ENCODE measurements at regions not wholly inside any gene's neighbourhood (a gene's known extent, or its start where the extent isn't known, plus 50 kb on each side); places are given as distances from the start of the nearest gene placed in this dataset.
A peak's percentile ranks its signal among the peaks of the same experiment; 100 is the strongest.
"Not testable (repeated sequence)": the region's sequence is repeated elsewhere in the genome, so short reads cannot be mapped to it uniquely, and the experiment has no call there.

DNA sequence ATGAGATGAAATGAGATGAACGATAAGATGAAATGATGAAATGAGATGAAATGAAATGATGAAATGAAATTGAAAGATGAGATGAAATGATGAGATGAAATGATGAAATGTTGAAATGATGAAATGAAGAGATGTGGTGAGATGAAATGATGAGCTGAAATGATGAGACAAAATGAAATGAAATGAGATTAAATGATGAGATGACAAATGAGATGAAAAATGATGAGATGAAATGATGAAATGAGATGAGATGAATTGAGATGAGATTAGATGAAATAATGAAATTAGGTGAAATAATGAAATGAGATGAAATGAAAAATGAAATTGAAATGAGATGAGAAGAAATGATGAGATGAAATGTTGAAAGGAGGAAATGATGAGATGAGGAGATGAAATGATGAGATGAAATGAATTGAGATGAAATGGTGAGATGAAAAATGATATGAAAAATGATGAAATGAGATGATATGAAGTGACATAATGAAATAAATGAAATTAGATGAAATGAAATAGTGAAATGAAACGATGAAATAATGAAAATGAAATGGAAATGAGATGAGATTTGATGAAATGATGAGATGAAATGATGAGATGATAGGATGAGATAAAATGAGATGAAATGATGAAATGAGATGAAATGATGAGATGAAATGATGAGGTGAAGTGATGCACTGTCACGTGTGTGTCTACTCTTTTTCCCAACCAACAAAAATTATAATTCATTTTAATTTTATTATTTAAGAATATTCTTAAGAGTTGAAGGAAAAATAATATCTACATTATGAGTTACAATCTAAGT lies 58.0 kb downstream of the CCT8L2 start:
- H3K27me3 ChIP-seq; H3K4me3 ChIP-seq; ATAC-seq (ENCODE audit: low FRiP score in 2 of 2); H3K9me3 ChIP-seq; H3K36me3 ChIP-seq; DNase-seq; H3K4me1 ChIP-seq; H3K27ac ChIP-seq: not testable (repeated sequence)
- WGBS, 2 donors, result 29 to 41% methylated on average over 3 of the region's 3 CpGs

DNA sequence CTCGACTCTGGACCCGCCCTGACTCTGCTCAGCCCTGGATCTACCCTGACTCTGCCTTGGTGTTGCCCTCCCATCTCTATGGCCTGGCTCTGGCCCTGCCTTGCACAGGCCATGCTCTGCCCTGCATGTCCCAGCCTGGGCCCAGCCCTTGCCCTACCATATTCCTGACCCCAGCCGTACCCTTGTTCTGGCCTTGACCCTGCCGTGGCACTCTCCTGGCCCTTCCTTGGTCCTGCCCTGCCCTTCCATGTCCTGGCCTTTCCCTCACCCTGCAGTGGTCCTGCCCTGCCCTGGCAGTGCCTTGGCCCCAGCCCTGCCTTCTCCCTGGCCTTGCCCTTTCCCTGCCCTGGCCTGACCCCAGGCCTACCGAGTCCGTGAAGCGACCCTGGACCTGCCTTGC lies 60.9 kb downstream of the CCT8L2 start:
- not testable (repeated sequence) for H3K9me3 ChIP-seq; H3K4me1 ChIP-seq; H3K36me3 ChIP-seq; H3K27me3 ChIP-seq; ATAC-seq (ENCODE audit: low FRiP score in 2 of 2); H3K27ac ChIP-seq; H3K4me3 ChIP-seq
- DNase-seq, result peak in 1 of 2 donors; percentile 65
- WGBS, 2 donors, result 82 to 89% methylated on average over 7 of the region's 7 CpGs

DNA sequence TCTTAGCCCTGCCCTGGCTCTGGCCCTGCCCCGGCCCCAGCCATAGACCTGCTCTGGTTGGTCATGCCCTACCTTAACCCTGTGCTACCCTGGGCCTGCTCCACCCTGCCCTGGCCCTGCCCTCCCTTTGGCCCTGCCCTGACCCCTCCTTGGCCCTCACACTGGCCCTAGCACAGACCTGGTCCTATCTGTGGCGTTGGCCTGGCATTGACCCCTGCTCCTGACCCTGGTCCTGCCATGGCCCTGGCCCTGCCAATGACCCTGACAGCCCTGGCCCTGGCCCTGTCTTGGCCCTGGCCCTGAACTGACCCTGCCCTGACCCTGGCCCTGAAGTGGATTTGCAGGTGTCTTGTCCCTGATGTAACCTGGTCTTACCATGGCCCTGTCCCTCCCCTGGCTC lies 63.3 kb downstream of the CCT8L2 start:
- not testable (repeated sequence) for H3K4me1 ChIP-seq; H3K36me3 ChIP-seq; H3K9me3 ChIP-seq; H3K27me3 ChIP-seq; ATAC-seq (ENCODE audit: low FRiP score in 2 of 2); H3K4me3 ChIP-seq; H3K27ac ChIP-seq
- peak in 1 of 2 donors; percentile 69 for DNase-seq
- 78 to 85% methylated on average over 1 to 2 of the region's 2 CpGs for WGBS, 2 donors

DNA sequence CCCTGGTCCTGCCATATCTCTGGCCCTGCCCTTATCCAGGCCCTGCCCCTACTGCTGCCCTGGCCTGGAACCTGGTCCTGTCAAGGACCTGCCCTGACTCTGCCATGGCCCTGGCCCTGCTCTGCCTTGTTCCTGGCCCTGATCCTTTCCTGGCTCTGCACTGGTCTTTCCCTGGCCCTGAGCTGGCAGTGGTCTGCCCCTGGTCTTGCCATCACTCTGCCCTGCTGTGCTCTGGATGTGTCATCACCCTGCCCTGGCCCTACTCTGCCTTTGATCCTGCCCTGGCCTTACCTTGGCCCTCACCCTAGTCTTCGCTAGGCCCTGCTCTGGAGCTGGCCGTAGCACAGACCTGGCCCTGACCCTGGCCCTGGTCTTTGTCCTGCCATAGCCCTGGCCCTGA lies 64.9 kb downstream of the CCT8L2 start:
- H3K27ac ChIP-seq; ATAC-seq (ENCODE audit: low FRiP score in 2 of 2); H3K27me3 ChIP-seq; H3K4me3 ChIP-seq; H3K36me3 ChIP-seq; H3K9me3 ChIP-seq; H3K4me1 ChIP-seq: not testable (repeated sequence)
- WGBS, 2 donors, result 94 to 100% methylated on average over 2 of the region's 2 CpGs
- DNase-seq, result peak in 1 of 2 donors; percentile 37

DNA sequence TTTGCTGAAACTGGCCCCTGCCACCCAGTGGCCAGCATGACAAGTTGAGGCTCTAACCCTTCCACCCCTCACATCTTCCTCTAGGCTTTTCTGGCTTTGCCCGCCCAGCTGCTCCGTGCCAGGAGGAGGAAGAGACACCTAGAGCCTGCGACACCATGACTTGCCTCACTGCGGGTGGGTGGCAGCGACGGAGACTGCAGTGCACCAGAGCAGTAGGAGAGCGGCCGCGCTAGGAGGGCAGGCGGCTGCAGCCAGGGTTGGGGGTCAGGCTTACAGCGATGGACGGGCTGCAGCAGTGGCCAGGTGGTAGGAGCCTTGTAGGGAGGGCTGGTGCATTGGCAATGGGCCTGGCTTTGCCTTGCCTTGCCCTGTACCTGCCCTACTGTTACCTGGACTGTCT lies 65.7 kb downstream of the CCT8L2 start:
- H3K27me3 ChIP-seq; H3K27ac ChIP-seq; H3K4me3 ChIP-seq; ATAC-seq (ENCODE audit: low FRiP score in 2 of 2); H3K36me3 ChIP-seq; H3K9me3 ChIP-seq; H3K4me1 ChIP-seq: not testable (repeated sequence)
- 86 to 90% methylated on average over 8 to 12 of the region's 12 CpGs for WGBS, 2 donors
- DNase-seq, result peak in 1 of 2 donors; percentile 54

Data from upper lobe of left lung (tissue), 6 donors.